Endothelial cell of umbilical vein (primary cell): ENCODE measurements at regions not wholly inside any gene's neighbourhood (a gene's known extent, or its start where the extent isn't known, plus 50 kb on each side); places are given as distances from the start of the nearest gene placed in this dataset.

ENCODE experiments used
- BruUV-seq: library from RNA; stranded (reverse); fragments of 400-500 nt; replicated peaks from 2 replicates; lab custom pipeline; 2021; lab: Mats Ljungman, UMichigan
- CTCF ChIA-PET: fragments of 300-600, 350-600 bp; sonication (Branson Sonifier 250); formaldehyde crosslinking; loops from one replicate; lab custom pipeline; 2021; ENCODE audit warnings: antibody characterized with exemption, inconsistent platforms; lab: Charles Lee
- POLR2A ChIA-PET: fragments of 300-600, 350-600 bp; sonication (Branson Sonifier 250); formaldehyde crosslinking; loops from one replicate; lab custom pipeline; 2021; ENCODE audit warnings: antibody characterized with exemption, inconsistent platforms; lab: Charles Lee
- DNase-seq: peaks from one replicate; pipeline ENCODE4 v3.0.0-alpha.2; 2011; ENCODE audit warnings: low read depth, low spot score
- FAIRE-seq: peaks from 2 replicates; lab custom pipeline; 2011; peaks lifted over from hg19 to GRCh38; lab: Jason Lieb, UNC
- H2AFZ ChIP-seq: 2 replicates; pipeline ENCODE4 v1.6.0; 2012; ENCODE audit warnings: low read depth, low read length, control low read depth, inconsistent platforms
- H3K27ac ChIP-seq: 2 replicates; pipeline ENCODE4 v1.5.1; 2011; ENCODE audit warnings: low read depth, mild to moderate bottlenecking, control low read depth, low read length, moderate library complexity; ENCODE audit not compliant: insufficient read depth
- H3K27me3 ChIP-seq, 2 experiments: 2 replicates each; pipeline versions ENCODE4 v1.6.0 to v1.6.1; 2011; ENCODE audit warnings: low read length in 2 of 2, mixed read lengths in 1 of 2; ENCODE audit not compliant: control insufficient read depth in 2 of 2, insufficient read depth in 2 of 2
- H3K36me3 ChIP-seq, 2 experiments: 2 replicates in 1 of 2; 3 replicates in 1 of 2; pipeline ENCODE4 v1.5.1; 2011; ENCODE audit warnings: low read length in 2 of 2, mild to moderate bottlenecking in 1 of 2, moderate library complexity in 1 of 2; ENCODE audit not compliant: control insufficient read depth in 2 of 2, insufficient read depth in 2 of 2; ENCODE audit errors: extremely low read depth in 1 of 2
- H3K4me1 ChIP-seq: 3 replicates; pipeline ENCODE4 v1.5.1; 2011; ENCODE audit warnings: mild to moderate bottlenecking, low read length; ENCODE audit not compliant: control insufficient read depth, insufficient read depth; ENCODE audit errors: extremely low read depth
- H3K4me2 ChIP-seq: 2 replicates; pipeline ENCODE4 v1.6.1; 2011; ENCODE audit warnings: low read length, control low read depth, mixed read lengths; ENCODE audit not compliant: insufficient read depth
- H3K4me3 ChIP-seq, 3 experiments: fragments of 200-600 bp in 1 of 3; sonication (generic), shearing (Covaris generic) in 1 of 3; replicated peaks in 1 of 3; 2 replicates each; pipeline ENCODE4 v1.5.1; 2011 to 2016; ENCODE audit warnings: control low read depth in 3 of 3, low read length in 3 of 3, mild to moderate bottlenecking in 2 of 3, inconsistent platforms in 1 of 3, low read depth in 1 of 3, moderate library complexity in 1 of 3; ENCODE audit not compliant: insufficient read depth in 1 of 3
- H3K79me2 ChIP-seq: 2 replicates; pipeline ENCODE4 v1.6.0; 2012; ENCODE audit warnings: low read length, inconsistent platforms; ENCODE audit not compliant: control insufficient read depth, insufficient read depth
- H3K9ac ChIP-seq: replicated peaks from 2 replicates; pipeline ENCODE3; 2011; ENCODE audit warnings: low read length, control low read depth; ENCODE audit not compliant: insufficient read depth; ENCODE audit errors: extremely low read depth
- H3K9me1 ChIP-seq: replicated peaks from 3 replicates; pipeline ENCODE4 v1.6.0; 2011; ENCODE audit warnings: mild to moderate bottlenecking, low read length; ENCODE audit not compliant: control insufficient read depth, insufficient read depth; ENCODE audit errors: extremely low read depth
- H3K9me3 ChIP-seq: replicated peaks from 2 replicates; pipeline ENCODE4 v1.5.1; 2012; ENCODE audit warnings: low read length, inconsistent platforms; ENCODE audit not compliant: control insufficient read depth, insufficient read depth
- H4K20me1 ChIP-seq: replicated peaks from 2 replicates; pipeline ENCODE3; 2011; ENCODE audit warnings: mild to moderate bottlenecking, low read length; ENCODE audit not compliant: control insufficient read depth, insufficient read depth; ENCODE audit errors: extremely low read depth
- EZH2 ChIP-seq: IDR thresholded peaks from 2 replicates; pipeline ENCODE4 v1.6.1; 2012; ENCODE audit warnings: borderline replicate concordance, low read depth, mild to moderate bottlenecking, moderate library complexity, low read length, inconsistent platforms; ENCODE audit not compliant: severe bottlenecking
- FOS ChIP-seq: IDR thresholded peaks from 2 replicates; pipeline ENCODE4 v1.6.1; 2011; ENCODE audit warnings: mild to moderate bottlenecking, low read length, moderate library complexity, borderline replicate concordance; ENCODE audit not compliant: insufficient read depth
- GATA2 ChIP-seq: IDR thresholded peaks from 2 replicates; pipeline ENCODE4 v1.7.0; 2011; ENCODE audit warnings: low read depth, mild to moderate bottlenecking, moderate library complexity, mixed read lengths, low read length; ENCODE audit not compliant: insufficient read length, insufficient read depth
- JUN ChIP-seq: IDR thresholded peaks from 2 replicates; pipeline ENCODE4 v1.6.1; 2011; ENCODE audit warnings: borderline replicate concordance, low read depth; ENCODE audit not compliant: insufficient read length, insufficient read depth
- MYC ChIP-seq: IDR thresholded peaks from one replicate; pipeline ENCODE4 v1.6.1; 2011; ENCODE audit warnings: mild to moderate bottlenecking, low read depth, low read length
- POLR2A ChIP-seq: IDR thresholded peaks from 2 replicates; pipeline ENCODE4 v1.6.1; 2012; ENCODE audit warnings: low read depth, mild to moderate bottlenecking, control low read depth, low read length
- POLR2AphosphoS5 ChIP-seq: IDR thresholded peaks from 2 replicates; pipeline ENCODE4 v1.6.1; 2012; ENCODE audit warnings: low read depth, mild to moderate bottlenecking, control low read depth, low read length, moderate library complexity; ENCODE audit not compliant: insufficient read depth
- dilution Hi-C: fragments of 300-500 bp; cut with MboI; formaldehyde crosslinking; loops from one replicate; pipeline ENCODE4 v1.15.0; 2019; ENCODE audit warnings: low sequenced_read_pairs; ENCODE audit not compliant: extremely low pct_ligation_motif_present
- intact Hi-C: fragments of 100-400 bp; cut with micrococcal nuclease; formaldehyde crosslinking; loops from one replicate; pipeline ENCODE4 v1.10.0; 2022
- TF ChIP-seq, protein P1 (sequence below), 2 donors: IDR thresholded peaks; 1 replicate in 1 of 2; 2 replicates in 1 of 2; pipeline ENCODE4 v1.5.1; 2011; ENCODE audit warnings: low read length in 2 of 2, mild to moderate bottlenecking in 2 of 2, moderate library complexity in 2 of 2, control low read depth in 1 of 2, inconsistent platforms in 1 of 2, low read depth in 1 of 2; ENCODE audit not compliant: insufficient read depth in 1 of 2; ENCODE audit errors: extremely low read depth in 1 of 2
- TF ChIP-seq, protein P2 (sequence below): IDR thresholded peaks from 2 replicates; pipeline ENCODE4 v1.6.1; 2011; ENCODE audit not compliant: insufficient read depth, insufficient read length

DNA sequence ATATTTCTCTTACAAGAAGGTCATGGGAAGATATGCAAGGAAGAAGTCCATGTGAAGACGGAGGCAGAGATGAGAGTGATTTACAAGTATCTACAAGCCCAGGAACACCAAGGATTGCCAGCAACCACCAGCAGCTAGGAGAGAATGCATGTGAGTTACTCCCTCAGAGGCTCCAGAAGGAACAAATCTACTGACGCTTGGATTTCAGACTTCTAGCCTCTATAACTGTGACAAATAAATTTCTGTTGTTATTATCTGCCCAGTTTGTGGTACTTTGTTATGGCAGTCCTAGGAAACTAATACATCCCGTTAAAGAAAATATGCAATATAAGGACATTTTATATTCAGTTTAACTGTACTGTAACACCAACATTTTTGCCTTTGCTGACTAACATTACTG, 283.9 kb downstream of the BCHE start:
- TF ChIP-seq MYC, result no peak
- TF ChIP-seq JUN, result no peak
- no peak for TF ChIP-seq EZH2
- TF ChIP-seq GATA2, result no peak
- TF ChIP-seq POLR2A, result no peak
- TF ChIP-seq, protein P1, sequence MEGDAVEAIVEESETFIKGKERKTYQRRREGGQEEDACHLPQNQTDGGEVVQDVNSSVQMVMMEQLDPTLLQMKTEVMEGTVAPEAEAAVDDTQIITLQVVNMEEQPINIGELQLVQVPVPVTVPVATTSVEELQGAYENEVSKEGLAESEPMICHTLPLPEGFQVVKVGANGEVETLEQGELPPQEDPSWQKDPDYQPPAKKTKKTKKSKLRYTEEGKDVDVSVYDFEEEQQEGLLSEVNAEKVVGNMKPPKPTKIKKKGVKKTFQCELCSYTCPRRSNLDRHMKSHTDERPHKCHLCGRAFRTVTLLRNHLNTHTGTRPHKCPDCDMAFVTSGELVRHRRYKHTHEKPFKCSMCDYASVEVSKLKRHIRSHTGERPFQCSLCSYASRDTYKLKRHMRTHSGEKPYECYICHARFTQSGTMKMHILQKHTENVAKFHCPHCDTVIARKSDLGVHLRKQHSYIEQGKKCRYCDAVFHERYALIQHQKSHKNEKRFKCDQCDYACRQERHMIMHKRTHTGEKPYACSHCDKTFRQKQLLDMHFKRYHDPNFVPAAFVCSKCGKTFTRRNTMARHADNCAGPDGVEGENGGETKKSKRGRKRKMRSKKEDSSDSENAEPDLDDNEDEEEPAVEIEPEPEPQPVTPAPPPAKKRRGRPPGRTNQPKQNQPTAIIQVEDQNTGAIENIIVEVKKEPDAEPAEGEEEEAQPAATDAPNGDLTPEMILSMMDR (IDR thresholded peaks at IDR 0.05; ENCODE audit: extremely low read depth in 1 of 2, insufficient read depth in 1 of 2, low read depth in 1 of 2, low read length in 2 of 2), result no peak
- no peak for TF ChIP-seq POLR2AphosphoS5
- TF ChIP-seq, protein P2, sequence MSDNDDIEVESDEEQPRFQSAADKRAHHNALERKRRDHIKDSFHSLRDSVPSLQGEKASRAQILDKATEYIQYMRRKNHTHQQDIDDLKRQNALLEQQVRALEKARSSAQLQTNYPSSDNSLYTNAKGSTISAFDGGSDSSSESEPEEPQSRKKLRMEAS, result no peak
- TF ChIP-seq FOS, result no peak
- H3K36me3 ChIP-seq, result no peaks in the 10 kb centered on the region
- intact Hi-C loops (no loop called here), dilution Hi-C loops (no loop called here)
- H3K9me1 ChIP-seq, result no peaks in the 10 kb centered on the region
- CTCF ChIA-PET, result no interaction called here
- no peaks in the 10 kb centered on the region for H3K79me2 ChIP-seq
- no peak overlapping the region for H3K4me2 ChIP-seq
- no peak overlapping the region for H2AFZ ChIP-seq
- FAIRE-seq, result no peak
- POLR2A ChIA-PET, result no interaction called here
- DNase-seq, result no peak
- no peak overlapping the region for H3K9ac ChIP-seq
- H4K20me1 ChIP-seq, result no peaks in the 10 kb centered on the region
- no peak overlapping the region for H3K27ac ChIP-seq
- no peaks in the 10 kb centered on the region for H3K27me3 ChIP-seq
- H3K9me3 ChIP-seq, result peaks cover 4% of the 10 kb centered on the region
- BruUV-seq, result no TSS peak
- H3K4me1 ChIP-seq, result no peaks in the 10 kb centered on the region
- H3K4me3 ChIP-seq, result no peak overlapping the region
